ENCODE measurements at regions not wholly inside any gene's neighbourhood (a gene's known extent, or its start where the extent isn't known, plus 50 kb on each side); places are given as distances from the start of the nearest gene placed in this dataset.

DNA sequence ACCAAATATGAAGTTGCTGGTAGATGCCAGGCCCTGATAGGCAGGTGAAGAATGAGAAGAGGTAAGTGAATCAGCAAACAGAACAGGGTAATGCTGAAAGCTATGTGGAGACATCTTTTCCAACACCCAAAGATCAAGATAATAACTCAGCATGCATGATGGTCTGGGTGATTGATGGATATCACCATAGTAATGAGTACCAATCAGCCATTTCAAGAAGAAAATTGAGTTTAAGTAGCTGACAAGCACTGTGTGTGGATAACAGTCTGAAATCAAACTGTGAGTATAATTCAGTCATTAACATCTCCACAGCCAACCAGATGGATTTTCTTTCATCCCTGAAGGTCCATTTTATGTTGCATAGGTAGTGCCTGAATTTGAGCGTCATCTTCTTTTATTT lies 289.6 kb upstream of the SMIM31 start:
- intact Hi-C loops (cut with micrococcal nuclease) = no loop called here
- CTCF ChIA-PET = no interaction called here
- Mint-ChIP-seq H3K36me3 (no peaks in the 10 kb centered on the region), H3K27ac (no peak overlapping the region), H3K4me3 (no peak overlapping the region), H3K4me1 (ENCODE audit: low read depth) (no peaks in the 10 kb centered on the region), H3K27me3 (no peaks in the 10 kb centered on the region), H3K9me3 (no peaks in the 10 kb centered on the region)
- no peak for DNase-seq
- POLR2A ChIA-PET = no interaction called here

DNA sequence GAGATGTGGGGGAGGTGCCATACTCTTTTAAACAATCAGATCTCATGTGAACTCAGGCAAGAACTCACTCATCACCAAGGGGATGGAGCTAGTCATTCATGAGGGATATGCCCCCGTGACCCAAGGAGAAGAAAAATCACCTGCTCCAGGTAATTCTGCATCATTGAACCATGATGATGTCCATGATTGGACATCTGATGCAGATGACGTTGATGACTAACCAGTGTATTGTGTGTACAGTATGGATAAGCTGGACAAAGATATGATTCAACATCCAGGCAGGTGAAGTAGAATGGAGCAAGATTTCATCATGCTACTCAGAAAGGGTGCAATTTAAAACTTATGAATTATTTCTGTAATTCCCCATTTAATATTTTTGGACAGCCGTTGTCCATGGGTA lies 286.4 kb upstream of the SMIM31 start:
- intact Hi-C loops (cut with micrococcal nuclease) = no loop called here
- no peaks in the 10 kb centered on the region for H3K4me1 Mint-ChIP-seq (ENCODE audit: low read depth)
- no peaks in the 10 kb centered on the region for H3K9me3 Mint-ChIP-seq
- ChIA-PET CTCF (no interaction called here), POLR2A (no interaction called here)
- DNase-seq = no peak
- no peaks in the 10 kb centered on the region for H3K27me3 Mint-ChIP-seq
- H3K36me3 Mint-ChIP-seq = no peaks in the 10 kb centered on the region
- no peak overlapping the region for H3K4me3 Mint-ChIP-seq
- H3K27ac Mint-ChIP-seq = no peak overlapping the region

- no peaks in the 10 kb centered on the region for H3K9me3 Mint-ChIP-seq
- ChIA-PET CTCF (no interaction called here), POLR2A (no interaction called here)
- intact Hi-C loops (cut with micrococcal nuclease) = no loop called here
- H3K4me3 Mint-ChIP-seq = no peak overlapping the region
- H3K36me3 Mint-ChIP-seq = no peaks in the 10 kb centered on the region
- H3K27ac Mint-ChIP-seq = no peak overlapping the region
- peaks cover 3% of the 10 kb centered on the region for H3K27me3 Mint-ChIP-seq
- H3K4me1 Mint-ChIP-seq (ENCODE audit: low read depth) = no peaks in the 10 kb centered on the region
- no peak for DNase-seq
Measured at GRCh38 chr4:164481306-164482091, 272.4 kb upstream of the SMIM31 start.

DNA sequence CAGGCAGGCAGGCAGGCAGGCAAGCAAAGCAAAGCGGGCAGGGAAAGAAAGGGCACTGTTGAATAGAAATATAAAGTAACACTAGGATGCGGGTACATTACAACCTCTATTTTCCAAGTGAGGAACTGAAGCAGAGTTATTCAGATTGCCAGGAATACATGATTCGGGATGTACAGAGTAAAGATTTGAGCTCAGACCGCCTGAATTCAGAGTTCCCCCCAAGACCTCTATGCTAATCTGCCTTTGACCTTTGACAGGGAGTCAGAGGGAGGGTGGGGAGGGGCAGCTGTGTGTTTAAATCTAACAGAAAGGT lies 271.9 kb upstream of the SMIM31 start:
- Mint-ChIP-seq H3K9me3 (no peaks in the 10 kb centered on the region), H3K4me3 (no peak overlapping the region), H3K27me3 (peaks cover 3% of the 10 kb centered on the region), H3K27ac (no peak overlapping the region), H3K36me3 (no peaks in the 10 kb centered on the region), H3K4me1 (ENCODE audit: low read depth) (no peaks in the 10 kb centered on the region)
- intact Hi-C loops (cut with micrococcal nuclease) = no loop called here
- POLR2A ChIA-PET = no interaction called here
- no peak for DNase-seq
- CTCF ChIA-PET = interaction anchor here (1.2 kb wide), 1 partner anchor 9 kb away, joined by 5 read pairs; no protein-coding TSS in a partner anchor

GRCh38 chr4:164482758-164483157 lies 271.2 kb upstream of the SMIM31 start:
- intact Hi-C loops (cut with micrococcal nuclease) = no loop called here
- no peaks in the 10 kb centered on the region for H3K9me3 Mint-ChIP-seq
- no peak for DNase-seq
- H3K27ac Mint-ChIP-seq = no peak overlapping the region
- H3K27me3 Mint-ChIP-seq = peaks cover 3% of the 10 kb centered on the region
- POLR2A ChIA-PET = no interaction called here
- H3K4me1 Mint-ChIP-seq (ENCODE audit: low read depth) = no peaks in the 10 kb centered on the region
- no peak overlapping the region for H3K4me3 Mint-ChIP-seq
- H3K36me3 Mint-ChIP-seq = no peaks in the 10 kb centered on the region
- CTCF ChIA-PET = interaction anchor here (1.2 kb wide), 1 partner anchor 10 kb away, joined by 5 read pairs; no protein-coding TSS in a partner anchor

- Mint-ChIP-seq H3K27me3 (no peaks in the 10 kb centered on the region), H3K4me3 (no peak overlapping the region), H3K36me3 (no peaks in the 10 kb centered on the region), H3K4me1 (ENCODE audit: low read depth) (no peaks in the 10 kb centered on the region), H3K9me3 (no peaks in the 10 kb centered on the region), H3K27ac (no peak overlapping the region)
- ChIA-PET CTCF (no interaction called here), POLR2A (no interaction called here)
- intact Hi-C loops (cut with micrococcal nuclease) = no loop called here
- no peak for DNase-seq
Measured at GRCh38 chr4:164483711-164484110, 270.2 kb upstream of the SMIM31 start.

- Mint-ChIP-seq H3K36me3 (no peaks in the 10 kb centered on the region), H3K9me3 (no peaks in the 10 kb centered on the region), H3K27ac (no peak overlapping the region), H3K4me1 (ENCODE audit: low read depth) (no peaks in the 10 kb centered on the region), H3K27me3 (no peaks in the 10 kb centered on the region), H3K4me3 (no peak overlapping the region)
- POLR2A ChIA-PET = no interaction called here
- DNase-seq = no peak
- CTCF ChIA-PET = no interaction called here
- intact Hi-C loops (cut with micrococcal nuclease) = no loop called here
Measured at GRCh38 chr4:164484551-164484950, 269.4 kb upstream of the SMIM31 start.

DNA sequence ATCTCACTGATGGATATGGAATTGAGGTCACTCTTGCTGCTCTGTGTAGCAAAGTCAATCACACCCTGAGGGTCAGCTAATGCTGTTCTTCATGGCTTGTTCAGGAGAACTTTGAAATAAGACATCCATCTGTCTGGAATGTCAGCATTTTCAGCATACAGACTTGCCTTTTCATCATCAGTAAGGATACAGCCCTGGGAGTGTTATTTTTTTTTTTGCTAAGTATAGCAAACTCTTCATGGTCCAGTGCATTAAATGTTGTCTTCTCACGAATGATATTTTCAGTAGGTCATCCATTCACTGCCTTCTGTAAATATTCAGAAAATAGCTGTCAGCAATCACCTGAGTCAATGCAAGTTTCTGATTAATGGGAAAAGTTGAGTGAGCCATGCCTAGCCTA lies 268.8 kb upstream of the SMIM31 start:
- H3K4me3 Mint-ChIP-seq = no peak overlapping the region
- no peaks in the 10 kb centered on the region for H3K36me3 Mint-ChIP-seq
- H3K9me3 Mint-ChIP-seq = no peaks in the 10 kb centered on the region
- intact Hi-C loops (cut with micrococcal nuclease) = no loop called here
- POLR2A ChIA-PET = no interaction called here
- no peak for DNase-seq
- H3K27ac Mint-ChIP-seq = no peak overlapping the region
- CTCF ChIA-PET = no interaction called here
- H3K27me3 Mint-ChIP-seq = no peaks in the 10 kb centered on the region
- no peaks in the 10 kb centered on the region for H3K4me1 Mint-ChIP-seq (ENCODE audit: low read depth)

GRCh38 chr4:164488114-164488513 lies 265.8 kb upstream of the SMIM31 start:
- H3K27ac Mint-ChIP-seq = no peak overlapping the region
- H3K27me3 Mint-ChIP-seq = no peaks in the 10 kb centered on the region
- H3K4me1 Mint-ChIP-seq (ENCODE audit: low read depth) = no peaks in the 10 kb centered on the region
- H3K36me3 Mint-ChIP-seq = no peaks in the 10 kb centered on the region
- H3K4me3 Mint-ChIP-seq = no peak overlapping the region
- H3K9me3 Mint-ChIP-seq = no peaks in the 10 kb centered on the region
- no peak for DNase-seq
- CTCF ChIA-PET = no interaction called here
- POLR2A ChIA-PET = no interaction called here
- intact Hi-C loops (cut with micrococcal nuclease) = no loop called here

DNA sequence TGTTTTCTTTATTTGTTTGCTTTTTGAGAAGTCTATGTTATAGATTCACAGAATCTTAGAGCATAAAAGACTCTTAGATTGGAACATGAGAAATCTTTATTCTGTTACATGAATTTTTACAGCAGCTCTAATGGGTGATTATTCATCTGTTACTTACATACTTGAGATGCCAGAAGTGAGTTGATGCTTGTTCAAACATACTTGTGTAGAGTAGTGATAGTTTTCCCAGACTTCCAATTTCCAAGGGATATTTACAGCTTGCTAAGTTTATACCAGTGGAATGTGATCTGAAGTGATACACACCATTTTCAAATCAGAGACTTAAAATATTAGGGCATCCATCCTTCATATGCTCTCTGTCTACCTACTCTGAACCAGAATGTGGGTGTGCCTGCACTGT lies 252.9 kb upstream of the SMIM31 start:
- Mint-ChIP-seq H3K9me3 (no peaks in the 10 kb centered on the region), H3K4me1 (ENCODE audit: low read depth) (no peaks in the 10 kb centered on the region), H3K27me3 (no peaks in the 10 kb centered on the region), H3K4me3 (no peak overlapping the region), H3K27ac (no peak overlapping the region), H3K36me3 (no peaks in the 10 kb centered on the region)
- intact Hi-C loops (cut with micrococcal nuclease) = no loop called here
- ChIA-PET POLR2A (no interaction called here), CTCF (no interaction called here)
- no peak for DNase-seq

- ChIA-PET POLR2A (no interaction called here), CTCF (no interaction called here)
- no peaks in the 10 kb centered on the region for H3K36me3 Mint-ChIP-seq
- no peak overlapping the region for H3K27ac Mint-ChIP-seq
- no peak overlapping the region for H3K4me3 Mint-ChIP-seq
- no peaks in the 10 kb centered on the region for H3K9me3 Mint-ChIP-seq
- no peaks in the 10 kb centered on the region for H3K27me3 Mint-ChIP-seq
- DNase-seq = no peak
- intact Hi-C loops (cut with micrococcal nuclease) = no loop called here
- no peaks in the 10 kb centered on the region for H3K4me1 Mint-ChIP-seq (ENCODE audit: low read depth)
Measured at GRCh38 chr4:164503874-164504273, 250.1 kb upstream of the SMIM31 start.

DNA sequence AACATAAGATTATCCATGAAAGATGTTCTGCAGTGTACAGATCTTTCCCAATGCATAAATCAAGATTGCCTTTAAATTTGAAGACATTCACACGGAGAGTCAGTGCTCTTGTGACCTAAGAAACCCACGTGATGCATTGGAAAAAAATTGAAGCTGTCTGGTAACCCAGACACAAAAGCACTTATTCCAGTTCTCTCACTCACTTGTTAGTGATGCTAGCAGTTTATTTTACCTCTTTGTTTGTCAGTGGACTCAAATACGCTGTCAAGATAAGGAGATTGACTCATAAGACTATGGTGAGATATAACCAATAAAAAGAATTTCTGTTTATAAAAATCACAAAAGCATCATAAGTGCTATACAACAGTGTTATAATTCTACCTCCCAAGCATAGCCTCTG lies 245.8 kb upstream of the SMIM31 start:
- no peak for DNase-seq
- ChIA-PET CTCF (no interaction called here), POLR2A (no interaction called here)
- Mint-ChIP-seq H3K27ac (no peak overlapping the region), H3K9me3 (no peaks in the 10 kb centered on the region), H3K36me3 (no peaks in the 10 kb centered on the region), H3K27me3 (no peaks in the 10 kb centered on the region), H3K4me3 (no peak overlapping the region), H3K4me1 (ENCODE audit: low read depth) (no peaks in the 10 kb centered on the region)
- intact Hi-C loops (cut with micrococcal nuclease) = no loop called here

DNA sequence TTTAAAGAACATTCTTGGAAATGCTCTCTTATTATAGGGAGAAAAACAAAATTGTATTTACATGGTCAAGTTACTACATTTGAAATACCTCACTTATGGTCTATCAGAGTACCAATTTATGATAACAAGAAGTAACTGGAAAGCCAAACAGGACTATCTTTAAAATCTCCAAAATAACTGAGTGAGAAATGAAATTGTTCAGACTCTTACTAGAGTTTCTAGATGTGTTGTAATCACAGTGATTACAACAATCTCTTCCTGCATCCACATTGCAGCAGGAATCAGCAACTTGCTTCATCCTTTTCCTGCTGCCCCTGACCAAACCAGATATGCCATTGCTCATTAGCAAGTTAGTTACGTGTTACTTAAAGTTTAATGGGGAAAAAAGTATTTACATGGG lies 245.2 kb upstream of the SMIM31 start:
- no peaks in the 10 kb centered on the region for H3K9me3 Mint-ChIP-seq
- ChIA-PET POLR2A (no interaction called here), CTCF (no interaction called here)
- no peak overlapping the region for H3K4me3 Mint-ChIP-seq
- H3K36me3 Mint-ChIP-seq = no peaks in the 10 kb centered on the region
- H3K27me3 Mint-ChIP-seq = no peaks in the 10 kb centered on the region
- intact Hi-C loops (cut with micrococcal nuclease) = no loop called here
- no peak for DNase-seq
- no peak overlapping the region for H3K27ac Mint-ChIP-seq
- no peaks in the 10 kb centered on the region for H3K4me1 Mint-ChIP-seq (ENCODE audit: low read depth)

DNA sequence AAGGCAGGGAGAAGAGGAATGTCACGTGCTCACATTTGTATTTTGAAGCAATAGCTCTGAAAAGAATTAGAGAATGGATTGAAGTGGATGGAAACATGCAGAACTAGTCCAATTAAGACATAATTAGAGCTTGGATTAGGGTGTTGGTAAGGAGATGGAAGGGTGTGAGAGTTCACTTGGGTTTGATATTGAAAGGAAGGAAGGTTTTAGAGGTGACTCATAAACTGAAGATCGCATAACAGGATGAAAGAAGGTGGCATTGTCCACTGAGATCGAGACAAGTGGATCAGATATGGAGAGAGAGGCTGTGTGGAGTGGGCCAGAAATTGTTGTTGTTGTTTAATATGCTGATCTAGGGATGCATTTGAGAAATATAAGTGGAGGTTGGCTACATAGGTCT lies 244.0 kb upstream of the SMIM31 start:
- H3K4me1 Mint-ChIP-seq (ENCODE audit: low read depth) = no peaks in the 10 kb centered on the region
- CTCF ChIA-PET = no interaction called here
- H3K36me3 Mint-ChIP-seq = no peaks in the 10 kb centered on the region
- POLR2A ChIA-PET = no interaction called here
- intact Hi-C loops (cut with micrococcal nuclease) = no loop called here
- DNase-seq = no peak
- H3K27ac Mint-ChIP-seq = no peak overlapping the region
- no peak overlapping the region for H3K4me3 Mint-ChIP-seq
- H3K9me3 Mint-ChIP-seq = no peaks in the 10 kb centered on the region
- H3K27me3 Mint-ChIP-seq = no peaks in the 10 kb centered on the region

All from activated CD4-positive, alpha-beta memory T cell treated with anti-CD3 and anti-CD28 coated beads for 36 hours (primary cell).